Endothelial cell (in vitro differentiated cells): ENCODE measurements at regions not wholly inside any gene's neighbourhood (a gene's known extent, or its start where the extent isn't known, plus 50 kb on each side); places are given as distances from the start of the nearest gene placed in this dataset.

Experiments used
- DNase-seq: peaks from one replicate; pipeline ENCODE4 v3.0.0; 2021; ENCODE audit warnings: low spot score
- H3K27ac Mint-ChIP-seq: one replicate; pipeline ENCODE4 v1.8.0; 2021; ENCODE audit warnings: mixed read lengths, inconsistent platforms; ENCODE audit not compliant: unreplicated experiment
- H3K27me3 Mint-ChIP-seq: one replicate; pipeline ENCODE4 v1.8.0; 2021; ENCODE audit warnings: mild to moderate bottlenecking, moderate library complexity, mixed read lengths, inconsistent platforms; ENCODE audit not compliant: unreplicated experiment
- H3K36me3 Mint-ChIP-seq: one replicate; pipeline ENCODE4 v1.8.0; 2021; ENCODE audit warnings: mild to moderate bottlenecking, low read depth, mixed read lengths, inconsistent platforms; ENCODE audit not compliant: unreplicated experiment
- H3K4me1 Mint-ChIP-seq: one replicate; pipeline ENCODE4 v1.8.0; 2021; ENCODE audit warnings: mild to moderate bottlenecking, mixed read lengths, inconsistent platforms; ENCODE audit not compliant: unreplicated experiment
- H3K4me3 Mint-ChIP-seq: one replicate; pipeline ENCODE4 v1.8.0; 2021; ENCODE audit warnings: mild to moderate bottlenecking, mixed read lengths, inconsistent platforms; ENCODE audit not compliant: unreplicated experiment
- H3K9me3 Mint-ChIP-seq: one replicate; pipeline ENCODE4 v1.8.0; 2021; ENCODE audit warnings: mixed read lengths, inconsistent platforms; ENCODE audit not compliant: unreplicated experiment
- CTCF ChIP-seq: fragments of 200-600 bp; sonication (generic); IDR thresholded peaks from one replicate; pipeline ENCODE4 v1.5.0; 2021; ENCODE audit warnings: antibody characterized with exemption; ENCODE audit not compliant: unreplicated experiment

GRCh38 chr13:109593230-109593629 lies 193.2 kb downstream of the IRS2 start:
- no peak overlapping the region for H3K4me3 Mint-ChIP-seq
- no peak overlapping the region for H3K27ac Mint-ChIP-seq
- H3K4me1 Mint-ChIP-seq = peaks cover 12% of the 10 kb centered on the region
- peaks cover 3% of the 10 kb centered on the region for H3K27me3 Mint-ChIP-seq
- DNase-seq = no peak
- no peaks in the 10 kb centered on the region for H3K9me3 Mint-ChIP-seq
- no peak for TF ChIP-seq CTCF
- H3K36me3 Mint-ChIP-seq = no peaks in the 10 kb centered on the region

- Mint-ChIP-seq H3K27ac (no peak overlapping the region), H3K4me1 (peaks cover 12% of the 10 kb centered on the region), H3K36me3 (no peaks in the 10 kb centered on the region), H3K9me3 (no peaks in the 10 kb centered on the region), H3K27me3 (peaks cover 3% of the 10 kb centered on the region), H3K4me3 (no peak overlapping the region)
- DNase-seq = no peak
- no peak for TF ChIP-seq CTCF
These were observed 193.6 kb downstream of the IRS2 start for GRCh38 chr13:109592770-109593169.

GRCh38 chr13:109587689-109588088 lies 198.7 kb downstream of the IRS2 start:
- TF ChIP-seq CTCF = no peak
- Mint-ChIP-seq H3K9me3 (no peaks in the 10 kb centered on the region), H3K4me3 (no peak overlapping the region), H3K4me1 (peaks cover 20% of the 10 kb centered on the region), H3K27me3 (peaks cover 3% of the 10 kb centered on the region), H3K36me3 (no peaks in the 10 kb centered on the region), H3K27ac (no peak overlapping the region)
- DNase-seq = no peak

- DNase-seq = no peak
- no peaks in the 10 kb centered on the region for H3K36me3 Mint-ChIP-seq
- no peaks in the 10 kb centered on the region for H3K9me3 Mint-ChIP-seq
- peaks cover 5% of the 10 kb centered on the region for H3K27me3 Mint-ChIP-seq
- H3K27ac Mint-ChIP-seq = no peak overlapping the region
- no peak for TF ChIP-seq CTCF
- H3K4me1 Mint-ChIP-seq = peaks cover 20% of the 10 kb centered on the region
- H3K4me3 Mint-ChIP-seq = no peak overlapping the region
These were observed 199.7 kb downstream of the IRS2 start for GRCh38 chr13:109586509-109587346.

GRCh38 chr13:109584844-109585361 lies 201.5 kb downstream of the IRS2 start:
- H3K4me1 Mint-ChIP-seq = peaks cover 11% of the 10 kb centered on the region
- no peaks in the 10 kb centered on the region for H3K9me3 Mint-ChIP-seq
- H3K27me3 Mint-ChIP-seq = peaks cover 2% of the 10 kb centered on the region
- no peak overlapping the region for H3K27ac Mint-ChIP-seq
- no peak for DNase-seq
- no peak overlapping the region for H3K4me3 Mint-ChIP-seq
- no peak for TF ChIP-seq CTCF
- no peaks in the 10 kb centered on the region for H3K36me3 Mint-ChIP-seq
